OCI-LY3 (cell line): ENCODE measurements at regions not wholly inside any gene's neighbourhood (a gene's known extent, or its start where the extent isn't known, plus 50 kb on each side); places are given as distances from the start of the nearest gene placed in this dataset.

ENCODE experiments used
- H2AFZ ChIP-seq: fragments of 200-600, 300-600 bp; shearing (Covaris generic); 2 replicates; pipeline ENCODE4 v1.6.0; 2014; ENCODE audit warnings: antibody characterized with exemption, low read depth, low read length
- H3K27ac ChIP-seq: fragments of 200-600, 300-600 bp; sonication (generic); 2 replicates; pipeline ENCODE4 v1.5.1; 2014; ENCODE audit warnings: mild to moderate bottlenecking, low read length, moderate library complexity, mixed read lengths
- H3K27me3 ChIP-seq: fragments of 200-600, 300-600 bp; sonication (generic); 2 replicates; pipeline ENCODE4 v1.6.1; 2014; ENCODE audit warnings: low read depth, low read length, mixed read lengths
- H3K36me3 ChIP-seq: fragments of 200-600, 300-600 bp; sonication (generic); replicated peaks from 2 replicates; pipeline ENCODE3; 2014; ENCODE audit warnings: low read depth, low read length, mixed read lengths
- H3K4me1 ChIP-seq: fragments of 300-600, 200-600 bp; sonication (generic); 2 replicates; pipeline ENCODE4 v1.6.1; 2014; ENCODE audit warnings: low read length, mixed read lengths
- H3K4me2 ChIP-seq: fragments of 200-600, 300-600 bp; sonication (generic); 2 replicates; pipeline ENCODE4 v1.6.1; 2014; ENCODE audit warnings: low read length, mixed read lengths
- H3K4me3 ChIP-seq: fragments of 300-600, 200-600 bp; sonication (generic); 2 replicates; pipeline ENCODE4 v1.5.1; 2014; ENCODE audit warnings: antibody characterized with exemption, mild to moderate bottlenecking, low read length, moderate library complexity
- H3K79me2 ChIP-seq: fragments of 300-600, 200-600 bp; shearing (Covaris generic); 2 replicates; pipeline ENCODE4 v1.6.1; 2014; ENCODE audit warnings: mild to moderate bottlenecking, low read length, mixed read lengths
- H3K9ac ChIP-seq: fragments of 300-600, 200-600 bp; shearing (Covaris generic); 2 replicates; pipeline ENCODE4 v1.6.0; 2014; ENCODE audit warnings: mild to moderate bottlenecking, low read length, moderate library complexity
- H3K9me3 ChIP-seq: fragments of 200-600, 300-600 bp; shearing (Covaris generic); 2 replicates; pipeline ENCODE4 v1.6.1; 2014; ENCODE audit warnings: low read length, mixed read lengths; ENCODE audit not compliant: insufficient read depth
- H4K20me1 ChIP-seq: fragments of 200-600, 300-600 bp; sonication (generic); 2 replicates; pipeline ENCODE4 v1.6.1; 2016; ENCODE audit warnings: low read length, mixed read lengths; ENCODE audit not compliant: insufficient read depth
- CTCF ChIP-seq: fragments of 200-600, 300-600 bp; sonication (generic); IDR thresholded peaks from 2 replicates; pipeline ENCODE4 v1.5.1; 2014; ENCODE audit warnings: antibody characterized with exemption, low read length, low read depth
- EZH2phosphoT487 ChIP-seq: fragments of 200-600 bp; shearing (Covaris generic); IDR thresholded peaks from 2 replicates; pipeline ENCODE4 v1.6.1; 2018; ENCODE audit warnings: antibody characterized with exemption, mixed run types, low read depth

- peaks cover 74% of the 10 kb centered on the region for H3K4me1 ChIP-seq
- no peaks in the 10 kb centered on the region for H3K79me2 ChIP-seq
- no peaks in the 10 kb centered on the region for H3K9me3 ChIP-seq
- peak overlapping the region; percentile 79 for H3K4me2 ChIP-seq
- H3K36me3 ChIP-seq = no peaks in the 10 kb centered on the region
- TF ChIP-seq CTCF (no peak), EZH2phosphoT487 (no peak)
- peak overlapping the region; percentile 26; the same call in 1 of the 2 replicates for H2AFZ ChIP-seq
- no peaks in the 10 kb centered on the region for H4K20me1 ChIP-seq
- H3K27me3 ChIP-seq = no peaks in the 10 kb centered on the region
- H3K9ac ChIP-seq = peak overlapping the region; percentile 64
- peak overlapping the region; percentile 94 for H3K27ac ChIP-seq
- peak overlapping the region; percentile 61 for H3K4me3 ChIP-seq
Measured at GRCh38 chr3:104521606-104522336, 844.9 kb upstream of the ALCAM start.

- H3K27me3 ChIP-seq = no peaks in the 10 kb centered on the region
- peak overlapping the region; percentile 61 for H2AFZ ChIP-seq
- peaks cover 82% of the 10 kb centered on the region for H3K4me1 ChIP-seq
- H3K9ac ChIP-seq = peak overlapping the region; percentile 64
- H3K79me2 ChIP-seq = no peaks in the 10 kb centered on the region
- H3K4me3 ChIP-seq = peak overlapping the region; percentile 61
- H3K27ac ChIP-seq = peak overlapping the region; percentile 94
- H3K36me3 ChIP-seq = no peaks in the 10 kb centered on the region
- TF ChIP-seq CTCF (no peak), EZH2phosphoT487 (no peak)
- H3K4me2 ChIP-seq = peak overlapping the region; percentile 79
- no peaks in the 10 kb centered on the region for H4K20me1 ChIP-seq
- H3K9me3 ChIP-seq = peaks cover 3% of the 10 kb centered on the region; the same call in 1 of the 2 replicates
Measured at GRCh38 chr3:104523136-104523535, 843.6 kb upstream of the ALCAM start.

GRCh38 chr3:104526901-104527401 lies 839.8 kb upstream of the ALCAM start:
- Histone ChIP-seq H3K9me3 (peaks cover 3% of the 10 kb centered on the region; the same call in 1 of the 2 replicates), H4K20me1 (no peaks in the 10 kb centered on the region), H3K27ac (peak overlapping the region; percentile 92), H3K4me1 (peaks cover 48% of the 10 kb centered on the region), H3K36me3 (peaks cover 1% of the 10 kb centered on the region), H3K27me3 (no peaks in the 10 kb centered on the region), H3K4me3 (peak overlapping the region; percentile 59), H3K9ac (peak overlapping the region; percentile 42; the same call in 1 of the 2 replicates), H2AFZ (no peak overlapping the region), H3K4me2 (peak overlapping the region; percentile 81), H3K79me2 (no peaks in the 10 kb centered on the region)
- TF ChIP-seq EZH2phosphoT487 = no peak
- no peak for TF ChIP-seq CTCF

- no peak for TF ChIP-seq EZH2phosphoT487
- no peak for TF ChIP-seq CTCF
- Histone ChIP-seq H3K9ac (no peak overlapping the region), H2AFZ (no peak overlapping the region), H3K79me2 (no peaks in the 10 kb centered on the region), H3K4me1 (peaks cover 17% of the 10 kb centered on the region), H3K27me3 (no peaks in the 10 kb centered on the region), H3K36me3 (peaks cover 4% of the 10 kb centered on the region), H3K4me2 (no peak overlapping the region), H3K27ac (no peak overlapping the region), H3K9me3 (peaks cover 7% of the 10 kb centered on the region; the same call in 1 of the 2 replicates), H3K4me3 (no peak overlapping the region), H4K20me1 (no peaks in the 10 kb centered on the region)
Measured at GRCh38 chr3:104530934-104531333, 835.8 kb upstream of the ALCAM start.
